ENCODE measurements at regions not wholly inside any gene's neighbourhood (a gene's known extent, or its start where the extent isn't known, plus 50 kb on each side); places are given as distances from the start of the nearest gene placed in this dataset.

DNA sequence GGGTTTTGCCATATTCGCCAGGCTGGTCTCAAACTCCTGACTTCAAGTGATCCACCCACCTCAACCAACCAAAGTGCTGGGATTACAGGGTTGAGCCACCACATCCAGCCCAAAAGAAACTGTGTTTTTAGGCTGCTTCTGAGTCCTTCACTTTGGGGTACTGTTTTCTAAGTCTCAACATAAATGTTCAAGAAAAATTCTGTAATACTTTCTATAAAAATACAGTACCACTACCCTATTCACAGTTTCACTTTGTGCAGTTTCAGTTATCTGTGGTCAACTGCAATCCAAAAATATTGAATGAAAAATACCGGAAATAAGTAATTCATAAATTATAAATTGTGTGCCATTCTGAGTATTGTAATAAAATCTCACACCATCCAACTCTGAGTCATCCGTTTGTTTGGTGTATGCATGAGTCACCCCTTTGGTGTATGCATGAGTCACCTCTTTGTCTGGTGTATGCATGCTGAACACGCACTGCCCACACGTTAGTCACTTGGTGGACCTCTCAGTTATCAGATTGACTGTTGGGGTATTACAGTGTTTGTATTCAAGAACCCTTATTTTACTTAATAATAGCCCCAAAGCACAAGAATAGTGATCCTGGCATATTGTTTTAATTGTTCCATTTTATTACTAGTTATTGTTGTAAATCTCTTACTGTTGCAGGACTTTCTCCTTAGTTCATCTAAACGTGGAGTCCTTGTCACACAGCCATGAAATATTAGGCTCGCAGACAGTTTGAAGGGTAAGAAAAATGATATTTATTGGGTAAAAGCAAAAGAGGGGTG, 190.2 kb downstream of the FSCB start:
- DNase-seq (ENCODE audit: low spot score in 2 of 2) (peak in 1 of 2 donors; percentile 6), FAIRE-seq (no peak)

GRCh38 chr14:44309331-44309730, 197.8 kb downstream of the FSCB start:
- no peak for DNase-seq (ENCODE audit: low spot score in 2 of 2)
- FAIRE-seq: no peak

DNA sequence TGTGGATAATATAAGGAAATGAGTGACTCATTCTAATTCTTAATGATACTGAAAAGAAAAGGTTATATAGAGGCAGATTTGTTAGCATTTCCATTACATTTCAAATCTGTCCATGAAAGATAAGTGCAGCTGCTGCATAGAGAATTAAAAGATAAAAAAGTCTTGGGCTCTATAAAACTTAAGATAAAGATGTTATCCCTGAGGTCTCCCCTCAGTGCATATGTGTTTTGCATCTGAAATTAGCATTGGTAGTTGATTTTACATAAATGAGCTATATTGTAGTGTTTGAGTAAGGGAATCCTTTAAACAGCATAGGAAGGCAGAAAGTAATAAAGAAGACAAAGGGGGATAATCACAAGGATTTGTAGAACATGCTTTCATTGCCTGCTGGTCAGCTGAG, 206.2 kb downstream of the FSCB start:
- no peak for FAIRE-seq
- no peak for DNase-seq (ENCODE audit: low spot score in 2 of 2)

DNA sequence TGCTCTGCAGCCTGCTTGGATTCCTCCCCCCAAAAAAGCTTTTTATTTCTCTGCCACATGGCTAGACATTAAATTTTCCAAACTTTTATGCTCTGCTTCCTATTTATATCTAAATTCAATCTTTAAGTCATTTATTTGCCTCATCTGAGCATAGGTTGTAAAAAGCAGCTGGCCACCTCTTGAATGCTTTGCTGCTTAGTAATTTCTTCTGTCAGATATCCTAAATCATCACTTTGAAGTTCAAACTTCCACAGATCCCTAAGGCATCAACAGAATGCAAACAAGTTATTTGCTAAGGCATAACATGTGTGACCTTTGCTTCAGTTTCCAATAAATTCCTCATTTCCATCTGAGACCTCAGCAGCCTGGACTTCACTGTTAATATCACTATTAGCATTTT, 209.6 kb downstream of the FSCB start:
- FAIRE-seq (no peak), DNase-seq (ENCODE audit: low spot score in 2 of 2) (no peak)

GRCh38 chr14:44291366-44291915, 215.6 kb downstream of the FSCB start:
- DNase-seq (ENCODE audit: low spot score in 2 of 2) (no peak), FAIRE-seq (no peak)

- DNase-seq (ENCODE audit: low spot score in 2 of 2): no peak
- no peak for FAIRE-seq
Observed at GRCh38 chr14:44287858-44288257, 219.2 kb downstream of the FSCB start.

DNA sequence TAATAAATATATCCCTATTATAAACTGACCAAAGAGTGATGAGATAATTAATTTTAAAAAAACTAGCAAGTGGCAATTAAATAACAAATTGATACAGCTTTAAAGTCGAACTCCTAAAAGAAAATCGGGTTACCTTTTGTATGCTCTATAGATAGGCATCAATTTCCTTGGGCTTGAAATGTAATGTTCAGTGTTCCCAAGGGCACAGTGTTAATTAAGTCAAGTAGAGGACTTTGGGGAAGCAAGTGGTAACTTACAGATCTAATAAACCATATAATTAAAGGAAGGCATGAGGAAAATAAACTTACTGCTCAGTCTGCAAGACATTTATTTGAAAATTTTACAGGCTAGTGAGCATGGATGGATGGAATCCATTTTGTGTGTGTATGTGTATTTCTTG, 220.9 kb downstream of the FSCB start:
- DNase-seq (ENCODE audit: low spot score in 2 of 2): no peak
- FAIRE-seq: no peak

- FAIRE-seq: no peak
- DNase-seq (ENCODE audit: low spot score in 2 of 2): no peak
Observed at GRCh38 chr14:44283836-44284235, 223.2 kb downstream of the FSCB start.

GRCh38 chr14:44279357-44279756, 227.7 kb downstream of the FSCB start:
- DNase-seq (ENCODE audit: low spot score in 2 of 2): no peak
- FAIRE-seq: no peak

GRCh38 chr14:44271637-44272036, 235.4 kb downstream of the FSCB start:
- no peak for DNase-seq (ENCODE audit: low spot score in 2 of 2)
- no peak for FAIRE-seq

DNA sequence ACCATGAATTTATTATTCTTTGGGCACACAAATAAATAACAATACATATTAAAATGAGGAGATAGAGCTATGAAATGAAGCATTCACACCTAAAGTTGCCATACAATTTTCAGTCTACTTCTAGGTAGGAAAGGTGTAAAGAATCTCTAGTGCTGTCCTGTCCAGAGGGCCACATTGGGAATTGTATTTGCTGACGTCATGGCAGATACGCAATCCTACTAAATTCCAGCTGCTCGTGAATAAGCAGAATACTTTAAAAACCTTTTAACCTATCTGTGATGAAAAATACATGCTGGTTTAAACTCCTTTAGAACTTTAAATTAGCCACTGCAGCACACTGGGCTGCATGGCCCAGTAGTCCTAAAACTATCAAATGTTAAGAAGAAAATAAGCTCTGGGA, 236.1 kb downstream of the FSCB start:
- FAIRE-seq: no peak
- no peak for DNase-seq (ENCODE audit: low spot score in 2 of 2)

DNA sequence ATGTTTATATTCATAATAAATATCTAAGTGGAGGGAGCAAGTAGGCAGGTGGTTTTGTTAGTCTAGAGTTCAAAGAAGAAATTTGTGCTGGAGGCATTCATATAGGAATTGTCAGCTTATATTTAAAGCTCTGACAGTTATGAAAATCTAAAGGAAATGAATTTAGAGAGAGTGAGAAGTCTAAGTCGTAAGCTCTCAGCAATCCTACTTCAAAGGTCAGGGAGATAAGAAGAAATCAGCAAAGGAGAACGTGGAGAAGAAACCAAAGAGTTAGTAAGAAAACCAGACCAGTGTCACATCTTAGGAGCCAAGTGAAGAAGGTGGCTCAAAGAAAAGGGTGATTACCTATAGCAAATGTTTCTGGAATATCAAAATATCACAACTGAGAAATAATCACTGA, 241.8 kb downstream of the FSCB start:
- no peak for FAIRE-seq
- DNase-seq (ENCODE audit: low spot score in 2 of 2): no peak

GRCh38 chr14:44215660-44216059, 291.4 kb downstream of the FSCB start:
- FAIRE-seq (no peak), DNase-seq (ENCODE audit: low spot score in 2 of 2) (no peak)

- no peak for DNase-seq (ENCODE audit: low spot score in 2 of 2)
- FAIRE-seq: no peak
Observed at GRCh38 chr14:44211718-44212117, 295.4 kb downstream of the FSCB start.

DNA sequence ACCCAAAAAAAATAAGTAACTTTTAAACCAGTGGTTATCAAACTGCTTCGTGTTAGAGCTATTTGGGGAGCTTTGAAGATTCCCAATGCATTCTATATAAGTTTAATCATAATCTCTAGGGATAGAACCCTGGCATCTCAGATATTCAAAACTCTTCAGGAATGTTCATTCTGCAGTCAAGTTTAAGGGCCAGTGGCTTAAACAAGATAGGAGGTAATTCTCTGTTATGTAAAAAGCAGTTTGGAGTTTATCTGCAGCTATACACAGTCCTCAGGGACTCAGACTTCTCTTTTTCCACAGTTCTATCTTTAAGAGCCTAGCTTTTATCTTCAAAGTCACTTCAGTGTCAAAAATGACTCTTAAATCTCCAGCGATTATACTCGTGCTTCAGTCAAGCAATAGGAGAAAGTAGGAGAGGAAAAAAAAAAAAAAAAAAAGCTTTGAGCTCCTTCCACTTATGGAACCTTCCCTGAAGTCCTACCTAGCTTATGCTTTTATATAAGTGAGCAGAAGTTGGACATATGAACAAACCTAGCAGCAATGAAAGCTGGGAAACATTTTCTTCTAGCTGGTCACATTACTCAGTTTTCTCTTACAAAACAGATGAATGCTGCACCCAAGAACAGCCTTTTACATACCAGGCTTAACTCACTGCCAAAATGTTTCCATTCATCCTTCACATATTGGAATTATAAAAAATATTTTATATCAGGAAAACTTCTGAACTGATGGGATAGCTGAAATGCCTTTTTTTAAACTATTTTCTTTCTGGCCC, 302.8 kb downstream of the FSCB start:
- no peak for FAIRE-seq
- DNase-seq (ENCODE audit: low spot score in 2 of 2): no peak

DNA sequence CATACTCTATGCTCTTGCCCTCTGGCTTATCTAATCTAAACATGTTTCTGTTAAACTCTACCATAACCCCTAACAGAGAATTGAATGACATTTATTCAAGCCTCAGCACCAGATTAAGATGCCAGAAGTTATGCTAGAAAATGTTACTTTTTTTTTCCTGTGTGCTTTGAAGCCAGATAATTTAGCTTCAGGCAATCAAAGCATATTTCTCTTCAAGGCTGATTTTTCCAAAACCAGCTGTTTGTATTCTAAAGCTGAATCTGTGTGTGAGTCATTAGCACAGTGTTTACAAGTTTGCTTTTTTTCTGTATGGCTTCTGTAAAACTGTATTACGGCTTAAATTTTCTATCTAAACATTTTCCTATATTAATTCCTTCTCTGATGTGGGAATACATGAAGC, 326.1 kb downstream of the FSCB start:
- DNase-seq (ENCODE audit: low spot score in 2 of 2): no peak
- FAIRE-seq: no peak

DNA sequence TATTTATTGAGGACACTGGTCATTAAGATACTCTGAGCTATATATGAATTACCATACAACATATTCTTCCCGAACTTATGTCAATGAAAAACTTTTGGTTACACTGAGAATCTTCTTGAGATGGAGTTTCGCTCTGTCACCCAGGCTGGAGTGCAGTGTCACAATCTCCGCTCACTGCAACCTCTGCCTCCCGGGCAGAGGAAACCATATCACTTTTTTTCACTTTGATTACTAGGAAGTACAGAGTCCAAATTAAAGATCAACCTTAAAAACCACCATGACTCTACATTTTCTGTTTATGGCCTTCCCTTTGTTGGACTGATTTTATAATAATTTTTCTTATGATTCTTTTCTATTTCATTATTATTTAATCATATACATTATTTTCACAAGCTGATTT, 336.5 kb downstream of the FSCB start:
- DNase-seq (ENCODE audit: low spot score in 2 of 2): no peak
- no peak for FAIRE-seq

DNA sequence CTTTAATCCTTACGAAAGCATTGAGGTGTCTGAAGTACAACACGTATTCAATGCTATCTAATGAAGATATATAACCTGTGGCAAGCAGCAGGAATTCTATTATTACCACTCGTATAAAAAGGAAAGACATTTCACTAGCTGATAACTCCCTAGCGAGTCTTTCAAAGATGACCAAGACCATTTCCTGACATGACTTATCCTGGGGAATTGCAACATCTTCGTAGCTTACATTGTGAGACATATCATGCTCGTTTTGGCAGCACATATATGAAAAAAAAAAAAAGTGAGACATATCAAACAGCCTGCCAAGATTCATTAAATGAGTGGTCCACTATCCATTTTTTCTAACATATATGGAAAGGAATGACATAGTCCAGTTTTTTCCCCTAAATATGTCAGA, 337.0 kb downstream of the FSCB start:
- FAIRE-seq (no peak), DNase-seq (ENCODE audit: low spot score in 2 of 2) (no peak)

GRCh38 chr14:44168566-44168965, 338.5 kb downstream of the FSCB start:
- DNase-seq (ENCODE audit: low spot score in 2 of 2) (no peak), FAIRE-seq (no peak)

DNA sequence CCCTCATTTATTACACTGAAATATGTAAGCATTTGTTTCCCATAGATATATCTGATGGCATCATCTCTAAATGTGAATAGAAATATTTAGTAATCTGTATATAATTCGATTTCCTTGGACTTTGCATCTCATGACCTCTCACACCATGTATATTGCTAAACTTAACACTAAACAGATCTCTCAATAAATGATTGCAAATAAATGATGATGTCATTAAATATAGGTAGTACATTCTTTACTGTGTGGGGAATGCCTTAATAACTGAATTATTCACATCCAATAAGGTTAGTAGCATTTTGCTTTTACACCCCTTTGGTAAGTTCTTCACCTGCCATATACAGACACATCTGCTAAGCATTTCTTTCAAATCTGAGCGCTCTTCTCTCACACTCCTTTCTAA, 340.5 kb downstream of the FSCB start:
- FAIRE-seq (no peak), DNase-seq (ENCODE audit: low spot score in 2 of 2) (no peak)

DNA sequence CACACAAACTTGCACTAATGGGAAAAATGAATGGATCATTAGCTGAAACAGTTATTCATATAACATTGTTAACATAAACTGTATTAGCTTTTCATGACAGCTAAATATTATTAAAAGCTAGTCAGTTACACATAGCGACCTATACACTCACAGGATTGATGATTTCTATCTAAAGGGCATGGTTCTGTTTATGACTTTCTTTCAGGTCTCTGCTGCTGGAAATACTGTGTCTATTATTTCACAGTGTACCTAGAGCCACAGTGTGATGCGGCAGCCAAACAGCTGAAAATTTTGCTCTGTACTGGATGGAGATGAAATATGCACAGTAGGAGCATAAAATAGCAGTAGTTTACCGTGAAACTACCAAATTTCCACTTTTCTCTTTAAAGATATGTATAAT, 341.1 kb downstream of the FSCB start:
- DNase-seq (ENCODE audit: low spot score in 2 of 2): no peak
- FAIRE-seq: no peak

- FAIRE-seq: no peak
- DNase-seq (ENCODE audit: low spot score in 2 of 2): no peak
Observed at GRCh38 chr14:44165286-44165685, 341.8 kb downstream of the FSCB start.
